HG03342 (cell line): ENCODE measurements at regions not wholly inside any gene's neighbourhood (a gene's known extent, or its start where the extent isn't known, plus 50 kb on each side); places are given as distances from the start of the nearest gene placed in this dataset.

Source experiments
- ATAC-seq: cut with Tn5 transposase; IDR thresholded peaks from one replicate; pipeline ENCODE4 v1.9.1; 2021; ENCODE audit warnings: mild to moderate bottlenecking, moderate library complexity; ENCODE audit not compliant: unreplicated experiment

DNA sequence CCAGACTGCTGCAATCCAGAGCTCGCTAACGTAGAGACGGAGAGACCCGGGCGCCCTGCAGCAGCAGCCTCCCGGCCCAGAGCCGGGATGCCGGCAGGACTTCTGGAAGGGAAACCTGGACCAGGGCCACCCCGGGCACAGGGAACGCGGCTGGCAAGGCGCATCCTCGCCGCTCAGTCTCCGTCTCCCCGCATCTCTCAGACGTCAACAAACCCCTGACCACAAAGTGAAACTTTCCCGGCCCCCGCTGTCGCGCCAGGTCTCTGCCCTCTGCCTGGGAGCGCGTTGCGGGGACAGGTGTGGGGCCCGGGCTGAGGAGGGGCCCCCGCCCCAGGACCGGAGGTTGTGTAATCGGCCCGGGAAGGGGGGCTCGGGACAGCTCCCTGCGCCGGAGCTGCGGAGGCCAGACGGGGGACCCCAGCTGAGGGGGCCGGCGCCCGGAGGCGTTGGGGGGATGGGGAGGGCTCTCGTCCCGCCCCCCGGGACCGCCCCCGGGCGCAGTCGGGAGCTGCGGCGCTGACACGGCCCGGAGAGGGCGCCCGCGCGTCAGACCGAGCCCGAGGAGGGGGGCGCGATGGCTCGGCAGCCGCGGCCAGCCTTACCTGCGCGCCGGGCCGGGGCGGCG is 116.6 kb upstream of the HIVEP3 start:
- ATAC-seq = peak; percentile 62

DNA sequence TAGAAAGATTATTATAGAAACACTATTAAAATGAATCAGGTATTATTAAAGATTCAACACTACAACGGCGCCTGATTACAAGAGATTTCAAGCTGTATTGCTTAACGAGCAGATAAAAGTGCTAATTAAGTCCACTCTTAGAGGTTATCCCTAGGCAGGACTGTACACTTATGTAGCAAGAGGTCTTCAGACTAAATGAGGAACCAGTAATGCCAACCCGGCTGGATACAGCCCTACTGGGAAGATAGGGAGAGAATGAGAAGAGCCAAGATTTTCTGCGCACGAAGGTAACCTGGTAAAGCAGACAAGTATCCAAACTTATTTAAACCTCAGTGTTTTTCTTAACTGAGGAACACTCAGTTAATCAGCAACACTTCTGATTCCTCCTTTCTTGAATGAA is 115.7 kb upstream of the HIVEP3 start:
- no peak for ATAC-seq

DNA sequence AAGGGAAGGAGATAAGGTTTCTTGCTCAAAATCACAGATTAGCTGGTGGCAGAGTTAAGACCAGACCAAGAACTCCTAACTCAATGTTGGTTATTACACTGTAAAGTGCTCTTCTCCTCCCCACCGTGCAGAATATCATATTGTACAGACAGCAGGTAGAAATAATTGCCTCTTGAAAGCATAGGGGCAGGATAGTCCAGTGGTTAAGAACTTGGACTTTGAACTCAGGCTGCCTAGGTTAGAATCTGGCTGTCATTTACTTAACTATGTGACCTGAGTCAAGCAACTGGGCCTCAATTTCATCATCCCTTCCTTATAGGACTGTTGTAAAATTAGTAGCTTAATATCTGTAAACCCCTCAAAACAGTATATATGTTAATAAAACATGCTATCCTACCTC is 114.9 kb upstream of the HIVEP3 start:
- ATAC-seq = no peak

DNA sequence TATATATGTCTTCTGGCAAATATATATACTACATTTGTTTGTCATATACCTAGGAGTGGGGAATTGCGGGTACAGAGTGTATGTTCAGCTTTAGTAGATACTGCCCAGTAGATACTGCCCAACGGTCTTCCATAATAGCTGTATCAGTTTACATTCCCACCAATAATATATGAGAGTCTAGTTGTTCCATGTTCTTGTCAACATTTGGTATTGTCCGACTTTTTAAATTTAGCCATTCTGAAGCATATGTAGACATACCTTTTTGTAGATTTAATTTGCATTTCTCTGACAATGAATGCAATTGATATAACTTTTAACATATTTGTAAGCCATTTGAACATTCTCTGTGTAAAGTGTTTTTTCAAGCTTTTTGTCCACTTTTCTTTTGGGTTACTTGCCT is 99.0 kb upstream of the HIVEP3 start:
- ATAC-seq = no peak

DNA sequence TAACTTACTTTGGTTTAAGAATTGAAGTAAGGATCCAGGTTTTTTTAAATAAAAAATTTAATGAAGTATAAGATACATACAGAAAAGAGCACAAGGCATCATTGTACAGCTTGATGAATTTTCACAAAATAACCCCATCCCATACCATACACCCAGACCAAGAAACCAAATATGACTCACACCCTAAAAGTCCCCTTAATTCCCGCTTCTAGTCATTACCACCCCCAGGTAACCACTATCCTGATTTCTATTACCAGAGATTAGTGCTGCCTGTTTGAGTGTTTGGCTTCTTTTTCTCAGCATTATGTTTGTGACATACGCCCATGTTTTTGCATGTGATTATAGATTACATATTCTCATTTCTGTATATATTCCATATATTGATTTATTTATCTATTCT is 98.5 kb upstream of the HIVEP3 start:
- ATAC-seq = no peak

DNA sequence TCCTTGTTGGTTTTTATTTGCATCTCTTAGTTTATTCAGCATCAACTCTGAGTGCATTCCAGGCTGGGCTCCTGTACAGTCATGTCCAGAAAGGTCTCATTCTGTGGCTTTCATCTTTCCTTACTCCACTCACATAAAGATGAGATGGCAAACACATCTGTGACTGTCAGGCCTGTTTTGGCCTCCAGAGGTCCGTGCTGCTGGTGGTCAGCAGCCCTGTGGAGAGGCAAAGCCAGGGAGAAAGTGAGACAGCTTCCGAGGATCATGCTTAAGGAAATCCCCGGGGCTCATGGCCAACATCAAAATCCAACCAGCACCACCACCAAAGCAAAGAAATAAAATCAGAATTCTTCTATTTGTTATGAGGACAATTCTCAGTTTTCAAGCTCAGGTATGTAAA is 96.1 kb upstream of the HIVEP3 start:
- no peak for ATAC-seq

DNA sequence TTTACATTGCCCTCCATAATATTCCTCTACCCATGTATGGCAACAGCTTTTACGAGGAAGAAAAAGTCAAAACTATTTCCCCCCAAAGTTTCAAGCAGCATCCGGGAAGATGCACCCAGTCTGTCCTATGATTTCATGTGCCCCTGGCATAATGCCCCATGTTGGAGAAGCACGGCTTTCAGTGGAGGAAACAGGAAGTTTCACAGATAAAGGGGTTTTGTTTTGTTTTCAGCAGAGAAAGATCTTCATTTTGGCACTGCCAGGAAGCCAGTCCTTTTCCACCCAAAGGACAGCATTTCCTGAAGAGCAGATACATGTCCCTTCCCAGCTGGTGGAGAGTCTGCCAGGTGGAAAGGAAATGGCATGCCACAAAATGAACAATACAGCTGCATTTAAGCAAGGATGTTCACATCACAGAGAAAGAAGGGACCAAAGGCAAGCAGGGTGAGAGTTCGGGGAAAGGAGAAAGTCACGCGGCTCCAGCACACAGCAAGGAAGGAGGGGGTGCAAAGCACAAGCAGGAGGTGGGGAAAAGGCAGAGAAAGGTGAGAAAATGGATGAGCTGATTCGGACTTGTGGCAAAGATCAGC is 95.3 kb upstream of the HIVEP3 start:
- no peak for ATAC-seq

DNA sequence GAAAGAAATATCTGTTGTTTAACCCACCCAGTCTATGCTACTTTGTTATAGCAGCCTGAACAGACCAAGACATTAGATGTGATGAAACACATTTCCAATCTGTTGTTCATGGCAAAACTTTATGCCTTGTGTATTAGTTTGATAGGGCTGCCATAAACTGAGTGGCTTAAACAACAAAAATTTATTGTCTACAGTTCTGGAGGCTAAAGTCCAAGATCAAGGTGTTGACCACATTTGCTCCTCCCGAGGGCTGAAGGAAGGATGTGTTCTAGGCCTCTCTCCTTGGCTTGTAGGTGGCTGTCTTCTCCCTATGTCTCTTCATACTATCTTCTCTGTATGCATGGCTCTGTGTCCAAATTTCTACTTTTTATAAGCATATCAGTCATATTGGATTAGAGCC is 94.1 kb upstream of the HIVEP3 start:
- no peak for ATAC-seq

DNA sequence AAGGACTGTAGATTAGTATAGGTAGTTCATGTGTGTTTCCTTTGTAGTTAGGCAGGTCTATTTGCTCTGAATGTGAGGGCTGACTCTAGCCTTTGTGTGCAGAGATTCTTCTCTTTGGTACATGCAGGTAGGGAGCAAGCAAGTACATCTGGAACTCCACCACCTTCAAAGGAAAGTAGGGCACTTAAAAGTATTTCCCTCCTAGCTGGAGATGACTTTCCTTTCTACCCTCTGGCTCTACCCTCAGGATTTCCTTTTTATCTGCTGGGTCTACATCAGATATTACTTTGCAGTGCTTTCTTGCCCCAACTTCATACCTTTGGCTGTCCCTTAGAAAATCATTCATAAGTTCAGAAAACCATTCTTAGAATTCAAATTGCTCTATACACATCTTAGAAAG is 91.7 kb upstream of the HIVEP3 start:
- ATAC-seq = no peak

DNA sequence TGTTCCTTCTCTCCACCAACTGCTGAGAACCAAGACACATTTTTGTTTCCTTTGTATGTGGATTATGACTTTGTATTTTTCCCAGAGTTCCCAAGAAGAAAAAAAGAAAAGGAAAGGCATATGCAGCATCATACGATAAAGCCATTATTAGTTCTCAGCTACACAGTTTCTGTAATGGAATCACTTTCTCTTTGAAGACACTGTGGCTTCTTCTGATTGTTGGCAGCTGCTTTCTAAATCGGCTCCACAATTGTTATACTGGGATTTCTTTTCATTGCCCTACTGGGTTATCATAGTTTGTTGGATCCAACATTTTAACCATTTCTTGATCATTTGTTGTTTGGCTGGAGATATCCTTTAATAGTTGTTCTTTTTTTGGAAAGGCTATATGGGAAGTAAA is 89.5 kb upstream of the HIVEP3 start:
- no peak for ATAC-seq

DNA sequence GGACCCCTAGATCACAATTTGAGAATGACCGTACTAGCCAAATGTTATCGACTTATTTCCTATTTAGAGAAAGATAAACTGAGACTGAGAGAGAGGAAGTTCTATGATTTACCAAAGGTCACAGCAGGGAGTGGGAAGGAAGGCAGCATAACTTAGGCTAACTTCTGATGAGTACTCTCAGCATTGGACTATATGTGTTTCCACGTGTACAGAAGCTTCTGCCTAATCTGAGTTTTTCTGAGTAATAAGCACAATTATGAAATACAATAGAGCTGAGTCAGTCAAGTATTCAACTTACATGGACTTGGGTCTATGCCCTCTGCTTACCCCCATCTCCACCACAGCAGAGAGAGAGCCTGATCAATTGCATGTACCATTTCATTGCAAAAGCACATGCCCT is 88.1 kb upstream of the HIVEP3 start:
- no peak for ATAC-seq

DNA sequence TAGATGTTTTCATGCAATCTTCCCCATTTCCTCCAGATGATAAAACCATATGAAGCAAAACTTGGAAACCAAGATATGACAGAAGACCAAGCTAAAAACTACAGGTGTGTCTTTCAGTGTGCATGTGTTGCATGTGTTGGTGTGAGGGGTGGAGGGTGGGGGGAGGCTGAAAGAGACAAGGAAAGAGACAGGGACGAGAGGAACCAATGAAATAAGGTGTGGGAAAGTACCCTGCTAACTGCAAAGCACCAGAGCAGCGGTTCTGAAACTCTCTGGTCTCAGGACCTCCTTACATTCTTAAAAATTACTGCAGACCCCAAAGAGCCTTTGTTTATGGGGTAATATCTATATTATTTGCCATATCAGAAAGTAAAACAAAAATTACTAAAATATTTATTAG is 87.4 kb upstream of the HIVEP3 start:
- ATAC-seq = no peak

DNA sequence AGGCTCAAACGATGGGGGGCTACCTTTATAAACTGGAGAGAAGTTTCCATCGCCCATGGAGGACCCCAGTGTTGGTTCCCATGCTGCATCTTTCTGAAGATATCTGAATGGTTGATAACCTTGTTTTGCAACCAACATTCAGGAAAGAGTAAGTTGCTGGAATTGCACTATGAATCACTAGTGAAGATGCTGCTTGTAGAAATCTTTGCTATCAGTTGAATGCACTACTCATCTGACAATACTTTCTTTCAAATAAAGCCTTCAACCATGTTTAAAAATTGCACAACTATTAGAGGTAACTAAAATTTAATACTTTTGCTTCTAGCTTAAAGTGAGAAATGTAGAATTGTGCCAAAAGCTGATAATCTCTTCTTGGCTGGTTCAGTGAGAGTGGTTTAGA is 86.8 kb upstream of the HIVEP3 start:
- no peak for ATAC-seq

DNA sequence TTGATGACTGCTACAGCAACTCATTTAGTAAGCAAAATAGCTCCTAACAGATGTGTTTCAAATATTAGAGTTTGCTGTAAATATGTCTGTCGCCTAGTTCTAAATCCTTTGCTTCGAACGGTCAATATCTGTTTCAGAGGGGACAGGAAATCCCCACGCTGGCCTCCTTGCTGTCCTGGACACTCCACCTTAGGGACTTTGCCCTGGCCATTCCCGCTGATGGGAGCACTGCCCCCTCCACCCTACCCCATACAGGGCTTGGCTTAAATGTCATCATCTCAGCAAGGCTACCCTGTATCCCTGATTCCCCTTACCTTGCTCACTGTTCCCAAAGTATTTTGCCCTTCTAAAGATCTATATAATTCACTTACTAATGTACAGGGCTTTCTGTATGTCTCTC is 86.1 kb upstream of the HIVEP3 start:
- no peak for ATAC-seq

DNA sequence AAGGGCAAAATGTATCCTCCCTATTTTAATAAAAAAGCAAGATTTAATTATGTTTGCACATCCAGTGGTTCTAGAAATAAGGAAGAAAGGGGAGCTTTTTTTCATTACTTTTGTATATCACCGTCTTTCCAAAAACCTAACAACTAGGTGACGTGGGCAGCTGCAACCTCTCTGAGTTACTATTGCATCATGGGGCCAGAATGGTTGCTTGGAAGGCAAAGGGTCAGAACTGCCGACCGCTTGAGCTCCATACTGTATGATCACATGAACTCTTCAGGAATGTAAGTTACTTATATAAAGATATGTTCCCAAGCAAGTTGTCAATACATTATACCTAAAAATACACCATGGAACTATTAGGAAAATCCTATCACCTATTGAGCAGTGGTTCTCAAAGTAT is 85.6 kb upstream of the HIVEP3 start:
- no peak for ATAC-seq

DNA sequence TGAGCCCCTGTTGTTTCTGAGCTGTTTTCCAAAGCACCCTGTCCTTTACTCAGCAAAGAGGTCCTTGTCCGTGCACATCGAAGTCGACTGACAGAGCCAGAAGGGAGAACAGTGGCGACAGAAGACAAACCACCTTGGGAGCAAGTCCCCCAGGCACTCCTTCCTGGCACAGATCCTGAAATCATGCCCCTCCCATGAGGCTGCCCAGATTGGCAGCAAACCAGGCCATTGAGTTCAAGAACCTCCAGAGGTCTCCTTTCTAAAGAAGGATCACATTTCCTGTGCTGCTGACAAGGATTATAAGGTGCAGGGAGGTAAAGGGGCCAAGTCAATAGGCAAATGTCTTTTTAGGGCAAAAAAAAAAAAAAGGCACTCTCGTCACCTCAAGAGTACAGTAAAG is 84.7 kb upstream of the HIVEP3 start:
- ATAC-seq = no peak

DNA sequence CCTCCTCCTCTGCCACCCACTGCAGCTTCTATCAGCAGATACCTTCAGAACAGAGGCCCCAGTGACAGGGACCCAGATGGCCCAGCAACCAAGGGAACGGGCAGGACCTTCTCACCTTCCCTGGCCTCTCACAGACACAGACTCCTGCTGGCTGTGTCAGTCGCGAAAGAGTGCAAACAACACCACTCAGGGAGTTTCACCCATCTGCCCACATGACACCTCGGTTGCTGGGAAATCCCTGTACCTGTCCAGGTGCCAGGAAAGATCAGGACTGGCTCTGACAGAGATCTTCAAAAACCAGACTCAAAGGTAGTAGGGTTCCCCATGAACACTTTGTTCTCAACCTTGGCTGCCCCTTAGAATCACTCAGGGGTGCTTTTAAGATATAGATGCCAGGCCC is 83.5 kb upstream of the HIVEP3 start:
- ATAC-seq = no peak

DNA sequence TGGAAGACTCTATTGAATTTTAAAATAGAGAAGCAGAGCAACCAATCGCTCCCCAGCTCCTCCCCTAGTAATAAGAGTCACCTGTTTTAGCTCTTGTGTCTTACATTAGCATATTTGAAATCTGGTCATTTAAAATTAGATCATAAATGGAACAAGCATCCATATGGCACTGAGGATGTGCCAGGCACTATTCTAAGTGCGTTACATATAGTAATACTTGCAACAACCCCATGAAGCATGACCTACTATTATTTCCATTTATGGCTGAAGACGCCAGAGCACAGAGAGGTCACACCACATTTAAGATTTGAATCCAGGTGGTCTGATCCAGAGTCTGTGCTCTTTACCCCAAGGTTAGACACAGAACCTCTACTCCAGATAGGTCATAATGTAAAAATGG is 82.0 kb upstream of the HIVEP3 start:
- no peak for ATAC-seq

DNA sequence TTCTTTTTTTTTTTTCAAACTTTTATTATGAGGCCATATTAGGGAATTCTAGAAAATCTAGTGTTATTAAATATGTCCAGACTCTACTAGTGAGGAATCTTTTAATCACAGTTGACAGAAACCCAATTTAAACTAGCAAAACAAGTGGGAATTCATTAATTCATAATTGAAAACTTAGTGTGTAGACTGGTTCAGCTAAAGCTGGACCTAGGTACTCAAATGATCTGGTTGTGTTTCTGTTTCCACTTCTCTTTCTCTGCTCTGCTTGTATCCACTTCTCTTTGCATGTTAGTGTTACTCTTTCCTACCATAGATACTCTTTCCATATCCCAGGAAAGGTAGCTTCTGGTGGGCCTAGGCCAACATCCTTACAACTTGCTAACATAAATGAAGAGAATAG is 81.2 kb upstream of the HIVEP3 start:
- ATAC-seq = no peak

DNA sequence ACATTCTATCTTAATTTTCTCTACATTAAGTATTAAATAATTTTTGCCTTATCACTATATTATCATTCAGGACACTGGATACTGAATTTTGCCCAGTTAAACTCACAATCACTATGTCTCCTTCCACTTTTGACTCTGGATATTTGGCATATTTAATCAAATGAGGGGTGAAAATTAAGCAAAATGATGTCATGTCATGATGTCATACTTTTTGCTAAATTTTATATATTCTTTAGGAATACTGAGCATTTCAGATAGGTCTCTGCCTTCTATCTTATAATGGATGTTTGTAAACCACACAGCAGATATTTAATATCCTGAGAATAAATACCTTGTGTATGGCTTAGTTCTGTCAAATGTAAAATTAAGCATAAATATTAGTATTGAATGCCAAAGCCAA is 79.5 kb upstream of the HIVEP3 start:
- no peak for ATAC-seq

DNA sequence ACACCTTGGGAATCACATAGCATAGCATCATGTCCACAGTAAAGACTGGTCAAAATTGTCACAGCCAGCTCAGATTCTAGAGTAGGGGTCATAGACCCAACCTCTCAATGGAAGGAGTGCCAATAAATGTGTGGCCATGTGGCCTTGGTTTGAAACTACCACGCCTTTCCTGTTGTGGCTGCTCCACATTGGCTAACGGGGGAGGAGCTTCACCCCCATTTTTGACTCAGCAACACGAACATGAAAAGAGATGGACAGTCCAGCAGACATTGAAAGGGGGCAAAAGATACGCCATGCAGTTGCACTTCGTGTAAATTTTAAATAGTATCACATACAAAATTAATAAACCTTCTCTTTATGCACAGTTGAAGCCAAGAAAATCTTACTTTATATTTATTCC is 78.4 kb upstream of the HIVEP3 start:
- no peak for ATAC-seq

DNA sequence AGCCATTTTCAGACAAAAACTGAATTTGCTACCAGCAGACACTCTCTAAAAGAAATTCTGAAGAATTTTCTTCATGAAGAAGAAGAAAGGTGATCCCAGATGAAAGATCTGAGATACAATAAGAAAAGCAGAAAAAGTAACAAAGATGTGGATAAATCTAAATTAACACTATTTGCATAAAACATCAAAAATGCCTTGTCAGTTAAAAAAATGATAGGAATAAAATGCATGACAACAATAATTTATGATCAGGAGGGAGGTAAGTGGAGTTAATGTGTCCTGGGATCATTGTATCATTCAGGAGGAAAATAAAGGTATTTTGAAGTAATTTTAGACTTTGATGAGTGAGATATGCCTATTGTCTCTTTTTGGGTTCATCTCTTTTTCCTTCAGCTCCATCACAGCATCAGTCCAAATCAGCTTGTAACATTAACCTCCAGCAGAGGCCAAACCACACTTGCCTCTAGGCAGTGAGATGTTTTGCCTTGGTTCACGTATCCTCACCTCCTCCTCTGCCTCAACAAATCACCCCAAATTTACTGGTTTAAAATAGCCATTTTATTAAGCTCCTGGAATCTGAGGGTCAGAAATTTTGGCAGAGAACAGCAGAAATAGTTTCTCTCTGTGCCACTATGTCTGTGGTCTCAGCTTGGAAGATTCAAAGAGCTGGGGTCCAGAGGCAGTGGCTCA is 76.9 kb upstream of the HIVEP3 start:
- ATAC-seq = no peak
